ENCODE measurements at regions not wholly inside any gene's neighbourhood (a gene's known extent, or its start where the extent isn't known, plus 50 kb on each side); places are given as distances from the start of the nearest gene placed in this dataset.

DNA sequence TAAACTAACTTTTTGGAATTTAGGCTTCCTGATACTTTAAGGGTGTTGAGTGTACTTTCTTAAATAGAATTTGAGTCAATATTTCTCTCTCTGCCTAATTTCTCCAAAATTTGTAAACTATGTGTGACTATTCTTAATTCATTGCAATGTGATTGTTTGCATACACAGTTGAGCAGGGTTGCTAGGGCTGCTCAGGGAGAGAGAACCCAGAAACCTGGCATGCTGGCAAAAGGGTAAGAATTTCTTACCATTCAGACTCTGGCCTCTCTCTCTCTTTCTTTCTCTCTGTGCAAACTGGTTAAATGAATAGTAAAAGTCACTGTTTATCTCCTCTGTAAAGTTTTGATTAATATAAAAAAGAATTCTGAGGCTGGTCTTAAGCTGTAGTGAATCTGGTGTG is 51.0 kb upstream of the NAMPT start (continued):
- TF ChIP-seq ZGPAT (CRISPR knock-in tag; IDR thresholded peaks at IDR 0.05) (no peak), NFE2 (CRISPR knock-in tag; IDR thresholded peaks at IDR 0.05) (no peak), KLF13 (CRISPR knock-in tag; IDR thresholded peaks at IDR 0.05) (no peak), ZNF282 (IDR thresholded peaks at IDR 0.05; ENCODE audit: partially characterized antibody) (no peak), ZBTB20 (CRISPR knock-in tag; IDR thresholded peaks at IDR 0.05; ENCODE audit: borderline replicate concordance, low read depth) (no peak), ZFP37 (CRISPR knock-in tag; IDR thresholded peaks at IDR 0.05; ENCODE audit: borderline replicate concordance) (no peak), BORCS8-MEF2B (CRISPR knock-in tag; IDR thresholded peaks at IDR 0.05) (no peak)
- TF ChIP-seq, protein P1, sequence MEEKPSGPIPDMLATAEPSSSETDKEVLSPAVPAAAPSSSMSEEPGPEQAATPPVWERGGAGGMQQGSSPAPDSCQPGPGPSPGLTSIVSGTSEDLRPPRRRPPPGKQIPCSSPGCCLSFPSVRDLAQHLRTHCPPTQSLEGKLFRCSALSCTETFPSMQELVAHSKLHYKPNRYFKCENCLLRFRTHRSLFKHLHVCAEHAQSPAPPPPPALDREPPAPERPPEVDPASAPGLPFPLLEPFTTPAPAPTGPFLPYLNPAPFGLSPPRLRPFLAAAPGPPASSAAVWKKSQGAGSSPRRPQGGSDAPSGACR (CRISPR knock-in tag; IDR thresholded peaks at IDR 0.05): no peak

Measured in HepG2 (cell line).